SK-MEL-5 (cell line): ENCODE measurements at regions not wholly inside any gene's neighbourhood (a gene's known extent, or its start where the extent isn't known, plus 50 kb on each side); places are given as distances from the start of the nearest gene placed in this dataset.

Experiments used
- DNase-seq: peaks from one replicate; pipeline ENCODE4 v3.0.0-alpha.2; 2016; ENCODE audit warnings: low read depth, low spot score
- in situ Hi-C: cut with HindIII; loops from 2 replicates; pipeline ENCODE4 v1.10.0; 2016; ENCODE audit warnings: low sequenced_read_pairs, high pct_unique_total_duplicates, low pct_unique_long_range_greater_than_20kb

- in situ Hi-C loops = no loop called here
Measured at GRCh38 chr2:100767810-100768806, 51.8 kb upstream of the NPAS2 start.

More at GRCh38 chr2:100767810-100768806, 51.8 kb upstream of the NPAS2 start:
- DNase-seq = no peak
